SK-N-SH (cell line): ENCODE measurements at regions not wholly inside any gene's neighbourhood (a gene's known extent, or its start where the extent isn't known, plus 50 kb on each side); places are given as distances from the start of the nearest gene placed in this dataset.

Source experiments
- CTCF ChIA-PET: fragments of 300-600, 350-600 bp; formaldehyde crosslinking; extraction: SDS; loops from one replicate; lab custom pipeline; 2021; lab: Yijun Ruan, JAX
- POLR2A ChIA-PET: fragments of 350-600 bp; sonication (Branson Sonifier 250); formaldehyde crosslinking; extraction: SDS; loops from one replicate; lab custom pipeline; 2020; ENCODE audit warnings: antibody characterized with exemption, inconsistent platforms; lab: Yijun Ruan, JAX
- DNase-seq: peaks from one replicate; pipeline ENCODE4 v3.0.0; 2012
- H2AFZ ChIP-seq: fragments of 200-600 bp; sonication (generic); 2 replicates; pipeline ENCODE4 v1.8.1; 2016; ENCODE audit warnings: antibody characterized with exemption, mild to moderate bottlenecking, low read depth
- H3F3A ChIP-seq: fragments of 200-600 bp; sonication (generic); replicated peaks from 2 replicates; pipeline ENCODE3; 2016; ENCODE audit warnings: antibody characterized with exemption, mild to moderate bottlenecking; ENCODE audit not compliant: insufficient read depth
- H3K27ac ChIP-seq, 2 experiments: fragments of 200-500 bp in 1 of 2; fragments of 200-600 bp in 1 of 2; sonication (Bioruptor generic) in 1 of 2; sonication (generic), shearing (Covaris generic) in 1 of 2; 2 replicates each; pipeline versions ENCODE4 v1.5.1 to v1.6.1; 2014 to 2016; ENCODE audit warnings: low read depth in 2 of 2, inconsistent platforms in 1 of 2, low read length in 1 of 2, mild to moderate bottlenecking in 1 of 2, mixed read lengths in 1 of 2
- H3K27me3 ChIP-seq: fragments of 200-600 bp; sonication (generic), shearing (Covaris generic); 2 replicates; pipeline ENCODE4 v1.6.1; 2016; ENCODE audit warnings: mixed run types; ENCODE audit not compliant: insufficient read depth
- H3K36me3 ChIP-seq, 2 experiments: fragments of 200-500 bp in 1 of 2; fragments of 200-600 bp in 1 of 2; sonication (Bioruptor generic) in 1 of 2; sonication (generic) in 1 of 2; replicated peaks in 1 of 2; 2 replicates each; pipeline versions ENCODE3 to v1.5.1; 2014 to 2016; ENCODE audit warnings: low read length in 1 of 2, mild to moderate bottlenecking in 1 of 2; ENCODE audit not compliant: insufficient read depth in 2 of 2, control insufficient read depth in 1 of 2
- H3K4me1 ChIP-seq, 2 experiments: fragments of 200-500 bp in 1 of 2; fragments of 200-600 bp in 1 of 2; sonication (Bioruptor generic) in 1 of 2; sonication (generic), shearing (Covaris generic) in 1 of 2; 2 replicates each; pipeline versions ENCODE4 v1.5.1 to v1.6.1; 2014 to 2016; ENCODE audit warnings: low read depth in 1 of 2, low read length in 1 of 2, mixed run types in 1 of 2; ENCODE audit not compliant: insufficient read depth in 2 of 2, control insufficient read depth in 1 of 2
- H3K4me2 ChIP-seq: fragments of 200-600 bp; sonication (generic), shearing (Covaris generic); 2 replicates; pipeline ENCODE4 v1.6.1; 2017; ENCODE audit warnings: mixed run types
- H3K4me3 ChIP-seq, 2 experiments: fragments of 200-500 bp in 1 of 2; fragments of 200-600 bp in 1 of 2; sonication (Bioruptor generic) in 1 of 2; sonication (generic), shearing (Covaris generic) in 1 of 2; 2 replicates each; pipeline versions ENCODE4 v1.5.1 to v1.8.1; 2014 to 2016; ENCODE audit warnings: low read depth in 2 of 2, inconsistent platforms in 1 of 2, low read length in 1 of 2, mild to moderate bottlenecking in 1 of 2, mixed read lengths in 1 of 2, moderate library complexity in 1 of 2
- H3K79me2 ChIP-seq: fragments of 200-600 bp; sonication (generic); 2 replicates; pipeline ENCODE4 v1.8.1; 2017; ENCODE audit warnings: mild to moderate bottlenecking; ENCODE audit not compliant: insufficient read depth
- H3K9ac ChIP-seq: fragments of 200-600 bp; sonication (generic); 2 replicates; pipeline ENCODE4 v1.6.1; 2017; ENCODE audit warnings: mixed run types
- H3K9me2 ChIP-seq: fragments of 200-600 bp; sonication (generic); 2 replicates; pipeline ENCODE4 v1.6.1; 2017; ENCODE audit warnings: mixed run types
- H3K9me3 ChIP-seq: fragments of 200-600 bp; sonication (generic); 2 replicates; pipeline ENCODE4 v1.6.1; 2017; ENCODE audit warnings: mixed run types, mild to moderate bottlenecking, moderate library complexity
- H4K20me1 ChIP-seq: fragments of 200-600 bp; sonication (generic); 2 replicates; pipeline ENCODE4 v1.6.1; 2017; ENCODE audit warnings: mild to moderate bottlenecking, mixed run types; ENCODE audit not compliant: insufficient read depth
- EP300 ChIP-seq, 2 experiments: IDR thresholded peaks; 2 replicates each; pipeline versions ENCODE4 v1.4.0 to v1.6.1; 2012; ENCODE audit warnings: borderline replicate concordance in 1 of 2, low read depth in 1 of 2, low read length in 1 of 2
- EZH2phosphoT487 ChIP-seq: fragments of 200-600 bp; sonication (generic); IDR thresholded peaks from 2 replicates; pipeline ENCODE4 v1.6.1; 2017; ENCODE audit warnings: low read depth, mixed run types, mild to moderate bottlenecking, antibody characterized with exemption, moderate library complexity, borderline replicate concordance
- FOXJ3 ChIP-seq: sonication (generic); formaldehyde crosslinking; IDR thresholded peaks from 2 replicates; pipeline ENCODE4 v1.5.1; 2020; ENCODE audit warnings: mild to moderate bottlenecking, missing genetic modification reagents
- FOXM1 ChIP-seq: IDR thresholded peaks from 2 replicates; pipeline ENCODE4 v1.4.0; 2012; ENCODE audit warnings: low read depth, mild to moderate bottlenecking
- GABPA ChIP-seq: IDR thresholded peaks from 2 replicates; pipeline ENCODE4 v1.4.0; 2012; ENCODE audit warnings: low read depth, mild to moderate bottlenecking
- GATA2 ChIP-seq: sonication (generic); formaldehyde crosslinking; IDR thresholded peaks from 2 replicates; pipeline ENCODE4 v1.5.0; 2020; ENCODE audit warnings: mild to moderate bottlenecking, missing genetic modification reagents
- MEF2A ChIP-seq: IDR thresholded peaks from 2 replicates; pipeline ENCODE4 v1.4.0; 2012; ENCODE audit warnings: low read depth, borderline replicate concordance
- MXI1 ChIP-seq: IDR thresholded peaks from 2 replicates; pipeline ENCODE4 v1.6.1; 2012; ENCODE audit warnings: mild to moderate bottlenecking, low read depth, low read length, improper control_type of control experiment
- POLR2AphosphoS5 ChIP-seq: IDR thresholded peaks from 2 replicates; pipeline ENCODE4 v1.6.1; 2012; ENCODE audit warnings: low read depth, low read length
- RAD21 ChIP-seq: IDR thresholded peaks from 2 replicates; pipeline ENCODE4 v1.6.1; 2012; ENCODE audit warnings: mild to moderate bottlenecking, low read length
- RCOR1 ChIP-seq: fragments of 150-350 bp; IDR thresholded peaks from 2 replicates; pipeline ENCODE4 v1.6.1; 2017; ENCODE audit warnings: antibody characterized with exemption, low read length
- RXRA ChIP-seq: IDR thresholded peaks from 2 replicates; pipeline ENCODE4 v1.4.0; 2012; ENCODE audit warnings: low read depth, mild to moderate bottlenecking, borderline replicate concordance
- YY1 ChIP-seq: IDR thresholded peaks from 2 replicates; pipeline ENCODE4 v1.4.0; 2012; ENCODE audit warnings: low read depth, mild to moderate bottlenecking
- WGBS: methylation state at CpG from one replicate; pipeline ENCODE4 v1.1.6; 2017; ENCODE audit warnings: low lambda C conversion rate; 5-methylcytosine and 5-hydroxymethylcytosine counted together
- TF ChIP-seq, protein P1 (sequence below): IDR thresholded peaks from 2 replicates; pipeline ENCODE4 v1.6.1; 2012; ENCODE audit warnings: mild to moderate bottlenecking, low read depth, low read length, moderate library complexity
- TF ChIP-seq, protein P2 (sequence below): fragments of 150-350 bp; IDR thresholded peaks from 2 replicates; pipeline ENCODE4 v1.6.1; 2016; ENCODE audit warnings: mild to moderate bottlenecking, low read depth, low read length

DNA sequence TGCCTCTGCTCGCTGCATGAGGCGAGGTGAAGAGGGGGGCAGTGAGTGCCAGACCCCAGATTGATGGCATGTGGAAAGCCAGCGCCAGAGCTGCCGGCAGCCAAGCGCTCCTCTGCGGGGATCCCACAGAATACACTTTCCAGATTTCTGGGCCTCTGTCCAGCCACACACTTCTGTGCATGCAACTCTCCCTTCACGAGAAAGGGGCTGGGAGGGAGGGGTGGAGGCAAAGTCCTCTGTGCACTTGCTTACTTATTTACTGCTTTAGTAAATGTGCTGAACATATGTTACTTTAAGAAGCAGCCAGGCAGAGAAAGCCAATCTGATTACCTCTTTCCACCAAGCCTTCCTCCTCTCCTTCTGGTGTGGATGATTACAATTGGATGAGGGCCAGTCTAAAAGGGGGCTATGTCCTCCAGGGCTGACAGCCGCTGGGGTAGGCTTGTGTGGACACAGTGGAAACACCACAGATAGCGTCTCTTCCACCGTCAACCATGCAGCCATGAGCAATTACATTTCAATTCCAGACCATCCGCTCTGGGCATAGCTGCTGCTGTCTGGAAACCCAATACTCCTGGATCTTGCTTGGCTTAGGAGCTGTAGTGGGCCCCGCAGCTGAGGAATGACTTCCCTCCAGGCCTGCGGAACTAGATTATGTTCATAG, 322.8 kb upstream of the ANKRD30A start:
- WGBS: 23% methylated on average over 12 of the region's 13 CpGs
- TF ChIP-seq GATA2 (CRISPR knock-in tag) (peak; percentile 68), MEF2A (no peak), FOXJ3 (CRISPR knock-in tag) (peak; percentile 71), RCOR1 (peak; percentile 34; the same call in 1 of the 2 replicates), GABPA (no peak), EP300 (IDR thresholded peaks at IDR 0.05; ENCODE audit: borderline replicate concordance in 1 of 2, low read depth in 1 of 2, low read length in 1 of 2) (peak in 1 of 2 experiments; percentile 62; a peak in 2 of 4 replicates), POLR2AphosphoS5 (no peak), RAD21 (peak; percentile 21; the same call in 1 of the 2 replicates), EZH2phosphoT487 (no peak), RXRA (no peak), YY1 (no peak), FOXM1 (no peak), MXI1 (peak; percentile 48)
- TF ChIP-seq, protein P1, sequence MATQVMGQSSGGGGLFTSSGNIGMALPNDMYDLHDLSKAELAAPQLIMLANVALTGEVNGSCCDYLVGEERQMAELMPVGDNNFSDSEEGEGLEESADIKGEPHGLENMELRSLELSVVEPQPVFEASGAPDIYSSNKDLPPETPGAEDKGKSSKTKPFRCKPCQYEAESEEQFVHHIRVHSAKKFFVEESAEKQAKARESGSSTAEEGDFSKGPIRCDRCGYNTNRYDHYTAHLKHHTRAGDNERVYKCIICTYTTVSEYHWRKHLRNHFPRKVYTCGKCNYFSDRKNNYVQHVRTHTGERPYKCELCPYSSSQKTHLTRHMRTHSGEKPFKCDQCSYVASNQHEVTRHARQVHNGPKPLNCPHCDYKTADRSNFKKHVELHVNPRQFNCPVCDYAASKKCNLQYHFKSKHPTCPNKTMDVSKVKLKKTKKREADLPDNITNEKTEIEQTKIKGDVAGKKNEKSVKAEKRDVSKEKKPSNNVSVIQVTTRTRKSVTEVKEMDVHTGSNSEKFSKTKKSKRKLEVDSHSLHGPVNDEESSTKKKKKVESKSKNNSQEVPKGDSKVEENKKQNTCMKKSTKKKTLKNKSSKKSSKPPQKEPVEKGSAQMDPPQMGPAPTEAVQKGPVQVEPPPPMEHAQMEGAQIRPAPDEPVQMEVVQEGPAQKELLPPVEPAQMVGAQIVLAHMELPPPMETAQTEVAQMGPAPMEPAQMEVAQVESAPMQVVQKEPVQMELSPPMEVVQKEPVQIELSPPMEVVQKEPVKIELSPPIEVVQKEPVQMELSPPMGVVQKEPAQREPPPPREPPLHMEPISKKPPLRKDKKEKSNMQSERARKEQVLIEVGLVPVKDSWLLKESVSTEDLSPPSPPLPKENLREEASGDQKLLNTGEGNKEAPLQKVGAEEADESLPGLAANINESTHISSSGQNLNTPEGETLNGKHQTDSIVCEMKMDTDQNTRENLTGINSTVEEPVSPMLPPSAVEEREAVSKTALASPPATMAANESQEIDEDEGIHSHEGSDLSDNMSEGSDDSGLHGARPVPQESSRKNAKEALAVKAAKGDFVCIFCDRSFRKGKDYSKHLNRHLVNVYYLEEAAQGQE: no peak
- TF ChIP-seq, protein P2, sequence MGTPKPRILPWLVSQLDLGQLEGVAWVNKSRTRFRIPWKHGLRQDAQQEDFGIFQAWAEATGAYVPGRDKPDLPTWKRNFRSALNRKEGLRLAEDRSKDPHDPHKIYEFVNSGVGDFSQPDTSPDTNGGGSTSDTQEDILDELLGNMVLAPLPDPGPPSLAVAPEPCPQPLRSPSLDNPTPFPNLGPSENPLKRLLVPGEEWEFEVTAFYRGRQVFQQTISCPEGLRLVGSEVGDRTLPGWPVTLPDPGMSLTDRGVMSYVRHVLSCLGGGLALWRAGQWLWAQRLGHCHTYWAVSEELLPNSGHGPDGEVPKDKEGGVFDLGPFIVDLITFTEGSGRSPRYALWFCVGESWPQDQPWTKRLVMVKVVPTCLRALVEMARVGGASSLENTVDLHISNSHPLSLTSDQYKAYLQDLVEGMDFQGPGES: no peak
- POLR2A ChIA-PET: no interaction called here
- H4K20me1 ChIP-seq: no peaks in the 10 kb centered on the region
- no peaks in the 10 kb centered on the region for H3K79me2 ChIP-seq
- peaks cover 15 to 23% of the 10 kb centered on the region in 2 experiments; a peak in 3 of 4 replicates for H3K4me1 ChIP-seq
- no peaks in the 10 kb centered on the region for H3K9me2 ChIP-seq
- no peaks in the 10 kb centered on the region for H3K36me3 ChIP-seq
- H3K9ac ChIP-seq: no peak overlapping the region
- DNase-seq: peak; percentile 74
- peak overlapping the region in 1 of 2 experiments; percentile 89; a peak in 2 of 4 replicates for H3K27ac ChIP-seq
- H3K4me2 ChIP-seq: peak overlapping the region; percentile 43; the same call in 1 of the 2 replicates
- CTCF ChIA-PET: interaction anchor here (0.7 to 2.0 kb wide), 4 partner anchors 23 to 1166 kb away, joined by 3 to 6 read pairs (median 6); no protein-coding TSS in a partner anchor
- no peak overlapping the region; the same call in 1 of the 2 replicates for H2AFZ ChIP-seq
- no peaks in the 10 kb centered on the region for H3K9me3 ChIP-seq
- H3K27me3 ChIP-seq: no peaks in the 10 kb centered on the region
- H3K4me3 ChIP-seq: peak overlapping the region in 1 of 2 experiments; percentile 21; a peak in 2 of 4 replicates
- H3F3A ChIP-seq: no peaks in the 10 kb centered on the region
